HG03066 (cell line): ENCODE measurements at regions not wholly inside any gene's neighbourhood (a gene's known extent, or its start where the extent isn't known, plus 50 kb on each side); places are given as distances from the start of the nearest gene placed in this dataset.

Experiments
- ATAC-seq: cut with Tn5 transposase; IDR thresholded peaks from one replicate; pipeline ENCODE4 v1.9.1; 2021; ENCODE audit warnings: low read depth; ENCODE audit not compliant: unreplicated experiment

- ATAC-seq: no peak
These were observed 54.7 kb upstream of the SYPL1 start for GRCh38 chr7:106166651-106167342.

- peak; percentile 58 for ATAC-seq
These were observed 53.2 kb upstream of the SYPL1 start for GRCh38 chr7:106165337-106165736.

DNA sequence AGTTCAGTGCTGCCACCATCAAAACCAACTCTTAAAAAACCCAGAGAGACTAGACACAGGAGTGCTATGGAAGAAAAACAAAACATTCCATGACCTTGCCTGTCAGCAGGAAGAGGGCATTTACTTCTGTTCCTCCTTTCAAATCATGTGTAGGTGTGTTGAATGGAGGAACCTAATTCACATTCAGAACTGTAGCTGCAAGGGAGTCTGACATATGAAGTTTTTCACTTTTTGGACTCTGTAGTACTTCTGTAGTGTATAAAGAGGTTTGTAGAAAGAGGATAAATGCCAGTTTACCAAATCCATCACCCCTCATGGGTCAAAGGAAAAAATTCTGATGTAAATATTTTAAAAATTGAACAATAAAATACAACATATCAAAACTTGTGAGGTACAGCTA, 51.1 kb upstream of the SYPL1 start:
- ATAC-seq: no peak
